DMS114 treated with DMSO at 0.1 percent for 48 hours (cell line): ENCODE measurements at regions not wholly inside any gene's neighbourhood (a gene's known extent, or its start where the extent isn't known, plus 50 kb on each side); places are given as distances from the start of the nearest gene placed in this dataset.

ENCODE experiments used
- DNase-seq: peaks from one replicate; lab custom pipeline; 2025; ENCODE audit not compliant: unreplicated experiment; lab: John Stamatoyannopoulos, UW

GRCh38 chr2:157179324-157180105 lies 78.0 kb upstream of the GALNT5 start:
- DNase-seq: no peak

GRCh38 chr2:157180359-157180758 lies 77.1 kb upstream of the GALNT5 start:
- DNase-seq: no peak

DNA sequence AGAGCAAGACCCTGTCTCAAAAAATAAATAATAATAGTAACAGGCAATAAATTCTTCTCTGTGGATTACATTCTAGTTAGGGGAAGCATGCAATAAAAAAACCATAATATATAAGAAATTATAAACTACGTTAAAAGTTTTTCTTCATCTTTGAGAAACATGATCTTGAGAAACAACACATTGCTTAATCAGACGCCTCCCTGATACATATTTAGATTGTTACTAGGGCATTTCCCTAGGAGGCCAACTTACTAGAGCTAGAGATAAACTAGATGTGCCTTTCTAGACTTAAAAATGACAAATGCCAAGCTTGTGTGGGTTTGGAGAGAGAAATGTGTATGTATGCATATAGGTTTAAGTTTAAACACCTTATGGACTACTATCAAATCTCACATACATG lies 76.3 kb upstream of the GALNT5 start:
- DNase-seq: no peak

DNA sequence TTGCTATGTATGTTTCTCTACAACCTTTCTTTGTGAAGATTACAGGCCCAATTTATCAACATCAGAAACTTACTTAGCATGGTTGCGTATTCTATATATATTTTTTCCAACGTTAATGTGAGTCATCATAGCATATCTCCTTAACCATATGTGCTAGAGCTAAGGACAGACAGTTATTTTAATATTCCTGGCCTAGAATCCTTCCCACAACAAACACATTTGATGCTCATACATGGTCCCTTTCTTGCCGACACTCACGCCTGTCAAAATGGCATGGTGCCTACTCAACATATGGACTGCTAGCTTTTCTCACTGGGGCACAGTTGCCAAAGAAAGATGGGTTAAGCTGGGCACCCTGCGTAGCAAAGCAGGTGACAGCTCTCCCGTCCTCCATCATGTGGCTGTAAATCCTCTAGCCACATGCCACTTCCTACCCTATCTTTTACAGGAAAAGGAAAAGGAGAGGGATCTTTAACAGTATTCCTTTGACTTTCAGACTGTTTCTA lies 75.2 kb upstream of the GALNT5 start:
- DNase-seq: no peak

DNA sequence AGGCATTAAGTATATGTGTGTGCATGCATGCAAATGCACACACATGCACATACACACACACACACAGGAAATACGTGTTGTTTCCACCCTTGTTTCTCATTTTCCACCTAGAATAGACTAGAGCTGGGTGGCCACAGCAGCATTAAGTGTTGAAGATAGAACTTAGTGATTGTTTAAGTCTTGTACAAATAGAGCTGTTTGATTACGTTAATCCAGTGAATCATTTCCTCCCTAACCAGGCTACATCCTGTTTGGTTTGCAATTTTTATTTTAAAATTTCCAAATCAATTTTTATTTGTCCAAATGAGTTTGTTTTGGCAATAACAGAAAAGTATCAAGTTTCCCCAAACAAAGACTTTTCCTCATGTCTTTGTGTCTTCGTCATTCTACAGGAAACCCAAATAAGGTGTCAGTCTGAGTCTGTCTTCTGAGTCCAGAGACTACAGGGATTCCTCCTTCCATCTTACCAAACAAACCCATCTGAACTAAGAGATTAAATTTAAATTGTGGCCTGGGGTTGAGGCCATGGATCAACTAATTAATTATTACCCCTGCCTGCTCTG lies 74.6 kb upstream of the GALNT5 start:
- no peak for DNase-seq

- DNase-seq: no peak
Measured at GRCh38 chr2:157184161-157184895, 73.2 kb upstream of the GALNT5 start.

GRCh38 chr2:157185476-157186227 lies 71.9 kb upstream of the GALNT5 start:
- no peak for DNase-seq

DNA sequence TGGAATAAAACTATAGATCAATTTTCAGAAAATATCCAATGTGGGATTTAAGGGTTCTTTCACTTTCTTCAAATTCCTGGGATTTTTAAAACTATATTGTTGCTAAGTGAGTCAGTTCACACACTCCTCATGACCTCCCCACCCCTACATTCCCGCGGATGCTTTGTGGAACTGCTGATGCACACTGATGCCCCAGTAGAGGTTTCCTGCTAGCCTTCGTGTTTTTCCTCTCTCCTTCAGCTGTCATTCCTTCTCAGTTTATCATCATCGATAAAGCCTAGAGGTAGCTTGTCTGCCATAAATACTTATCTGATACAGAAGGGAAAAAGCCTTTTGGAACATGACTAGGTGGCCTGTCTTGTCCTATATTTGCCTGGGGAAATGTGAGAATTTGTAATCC lies 67.4 kb upstream of the GALNT5 start:
- DNase-seq: no peak

GRCh38 chr2:157191186-157191585 lies 66.3 kb upstream of the GALNT5 start:
- DNase-seq: no peak

- DNase-seq: no peak
Measured at GRCh38 chr2:157192445-157193423, 64.8 kb upstream of the GALNT5 start.

GRCh38 chr2:157193461-157193860 lies 64.0 kb upstream of the GALNT5 start:
- no peak for DNase-seq

DNA sequence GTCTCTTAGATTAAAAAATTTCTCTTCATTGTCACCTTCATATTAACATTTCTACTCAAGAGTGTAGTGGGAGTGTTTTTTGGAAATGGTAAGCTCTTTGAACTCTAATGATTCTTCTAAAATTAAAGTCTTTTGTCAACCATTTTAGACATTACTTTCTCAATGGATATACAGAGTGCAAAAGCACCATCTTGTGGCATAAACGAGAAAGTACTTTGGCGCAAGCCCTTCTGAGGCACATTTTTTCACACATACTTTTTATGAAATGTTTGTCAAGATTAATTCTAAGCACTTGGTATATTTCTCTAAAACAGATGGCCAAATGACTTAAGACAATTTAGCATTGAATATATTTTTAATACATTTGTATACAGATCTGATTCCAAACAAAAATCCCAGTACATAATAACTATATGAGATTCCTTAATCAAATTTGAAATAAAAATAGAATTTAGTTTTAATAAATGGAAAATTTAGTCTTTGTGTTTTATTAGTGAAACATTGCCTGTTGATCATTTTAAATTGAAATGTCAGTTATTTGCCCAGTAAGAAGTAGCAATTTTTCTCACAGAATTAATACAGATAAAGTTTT lies 63.3 kb upstream of the GALNT5 start:
- peak; percentile 4 for DNase-seq

- no peak for DNase-seq
Measured at GRCh38 chr2:157194844-157195243, 62.7 kb upstream of the GALNT5 start.

DNA sequence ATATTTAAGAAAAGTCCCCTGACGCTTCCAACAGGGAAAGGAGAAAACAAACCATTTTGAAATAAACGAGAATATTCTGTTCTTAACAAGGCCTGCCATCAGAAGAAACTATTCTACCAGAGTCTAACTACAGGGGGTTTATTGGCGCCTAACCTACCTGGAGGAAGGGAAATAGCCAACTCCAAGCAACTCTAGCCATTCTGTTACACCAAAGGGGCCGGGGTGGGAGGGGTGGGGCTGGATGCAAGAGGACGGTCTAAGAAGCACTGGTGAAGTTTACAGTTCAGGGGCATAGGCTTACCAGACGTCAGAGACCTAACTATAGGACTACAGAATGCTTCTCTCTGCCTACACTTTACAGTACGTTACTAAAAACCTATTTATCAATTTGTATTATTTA lies 60.5 kb upstream of the GALNT5 start:
- DNase-seq: no peak

DNA sequence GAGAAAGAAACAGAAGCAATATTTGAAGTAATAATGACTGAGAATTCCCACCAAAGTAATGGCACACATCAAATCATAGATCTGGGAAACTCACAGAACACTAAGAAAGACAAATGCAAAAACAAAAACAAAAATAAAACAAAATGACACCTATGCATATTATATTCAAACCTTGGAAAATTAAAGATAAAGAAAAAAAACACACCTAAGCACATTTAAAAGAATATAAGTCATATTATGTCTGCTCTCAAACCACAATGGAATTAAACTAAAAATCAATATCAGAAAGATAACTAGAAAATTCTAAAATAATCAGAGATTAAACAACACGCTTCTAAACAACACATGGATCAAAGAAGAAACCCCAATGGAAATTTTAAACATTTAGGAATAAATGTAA lies 59.7 kb upstream of the GALNT5 start:
- DNase-seq: no peak

GRCh38 chr2:157203651-157204050 lies 53.9 kb upstream of the GALNT5 start:
- DNase-seq: no peak

GRCh38 chr2:157204401-157204800 lies 53.1 kb upstream of the GALNT5 start:
- no peak for DNase-seq

DNA sequence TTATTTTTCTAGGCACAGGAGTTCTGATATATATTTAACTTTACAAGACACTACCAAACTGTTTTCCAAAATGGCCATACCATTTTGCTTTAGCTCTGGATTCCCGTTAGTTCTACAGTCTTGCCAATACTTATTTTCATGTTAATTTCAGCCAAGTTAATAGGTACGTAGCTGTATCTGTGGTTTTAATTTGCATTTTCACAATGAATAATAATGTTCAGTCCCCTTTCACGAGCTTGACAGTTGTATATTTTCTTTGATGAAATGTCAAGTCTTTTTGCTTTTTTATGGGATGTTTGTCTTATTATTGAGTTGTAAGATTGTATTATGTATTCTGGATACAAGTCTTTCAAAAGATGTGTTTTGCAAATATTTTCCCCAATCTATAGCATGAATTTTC lies 50.6 kb upstream of the GALNT5 start:
- DNase-seq: no peak
